ENCODE measurements at regions not wholly inside any gene's neighbourhood (a gene's known extent, or its start where the extent isn't known, plus 50 kb on each side); places are given as distances from the start of the nearest gene placed in this dataset.

DNA sequence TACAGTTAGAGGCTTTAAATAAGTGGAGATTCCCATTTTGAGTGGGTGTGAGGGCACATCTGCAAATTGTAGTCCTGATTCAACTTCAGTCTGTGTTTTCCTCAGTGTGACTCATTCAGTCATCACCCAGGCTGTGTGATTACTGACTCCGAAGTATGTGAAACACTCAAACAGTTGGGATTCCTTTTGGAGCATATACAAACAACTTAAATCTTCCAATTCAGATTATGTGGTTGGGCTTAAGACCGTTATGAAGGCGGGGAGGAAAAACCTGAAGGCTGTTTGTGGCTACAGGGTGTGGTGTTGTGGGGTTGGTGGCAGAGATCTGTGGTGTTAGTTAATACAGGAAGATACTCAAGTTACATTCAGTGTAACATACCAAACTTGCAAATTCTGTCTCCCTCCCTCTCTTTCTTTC lies 259.7 kb upstream of the FERD3L start:
- DNase-seq, result no peak
- H3K36me3 ChIP-seq (ENCODE audit: low read depth), result no peaks in the 10 kb centered on the region
- no peaks in the 10 kb centered on the region for H3K4me1 ChIP-seq (ENCODE audit: low read depth)
- peaks cover 13% of the 10 kb centered on the region for H3K9me3 ChIP-seq
- intact Hi-C loops (cut with DNase I, micrococcal nuclease), result no loop called here
- TF ChIP-seq CTCF (IDR thresholded peaks at IDR 0.05), result no peak
- no peak for ATAC-seq
- no peak overlapping the region for H3K4me3 ChIP-seq

- H3K4me1 ChIP-seq (ENCODE audit: low read depth), result no peaks in the 10 kb centered on the region
- no peaks in the 10 kb centered on the region for H3K36me3 ChIP-seq (ENCODE audit: low read depth)
- no peak for TF ChIP-seq CTCF (IDR thresholded peaks at IDR 0.05)
- intact Hi-C loops (cut with DNase I, micrococcal nuclease), result no loop called here
- H3K9me3 ChIP-seq, result peaks cover 6% of the 10 kb centered on the region
- no peak for ATAC-seq
- H3K4me3 ChIP-seq, result no peak overlapping the region
- no peak for DNase-seq
These were observed 258.5 kb upstream of the FERD3L start for GRCh38 chr7:19403691-19404090.

- intact Hi-C loops (cut with DNase I, micrococcal nuclease), result no loop called here
- TF ChIP-seq CTCF (IDR thresholded peaks at IDR 0.05), result no peak
- Histone ChIP-seq H3K4me3 (no peak overlapping the region), H3K9me3 (peaks cover 13% of the 10 kb centered on the region), H3K4me1 (ENCODE audit: low read depth) (no peaks in the 10 kb centered on the region), H3K36me3 (ENCODE audit: low read depth) (no peaks in the 10 kb centered on the region)
- ATAC-seq (no peak), DNase-seq (no peak)
These were observed 256.2 kb upstream of the FERD3L start for GRCh38 chr7:19401461-19401860.

DNA sequence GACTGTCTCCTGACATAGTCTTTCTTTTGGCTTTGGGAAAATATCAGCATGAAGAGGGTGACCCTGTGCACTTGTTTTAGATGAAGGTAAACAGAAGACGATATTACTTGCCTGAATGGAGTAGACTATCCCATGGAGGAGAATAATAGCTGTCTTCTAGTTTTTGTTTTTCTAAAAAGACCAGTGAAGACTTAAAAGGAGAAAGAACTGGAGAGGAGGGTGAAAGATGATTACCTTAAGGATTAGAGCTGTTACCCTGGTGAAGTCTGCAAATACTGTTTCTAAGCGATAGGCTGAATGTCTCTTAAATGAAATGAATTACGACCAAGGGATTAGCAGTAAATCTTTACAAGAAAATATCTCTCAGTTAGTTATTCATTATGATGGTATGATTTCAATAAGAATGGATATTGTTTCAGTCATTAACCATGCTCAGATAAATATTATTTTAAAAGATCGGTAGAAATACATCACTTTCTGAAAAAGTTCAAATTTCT lies 255.6 kb upstream of the FERD3L start:
- ATAC-seq (no peak), DNase-seq (no peak)
- intact Hi-C loops (cut with DNase I, micrococcal nuclease), result no loop called here
- Histone ChIP-seq H3K4me1 (ENCODE audit: low read depth) (no peaks in the 10 kb centered on the region), H3K9me3 (peaks cover 16% of the 10 kb centered on the region), H3K4me3 (no peak overlapping the region), H3K36me3 (ENCODE audit: low read depth) (no peaks in the 10 kb centered on the region)
- no peak for TF ChIP-seq CTCF (IDR thresholded peaks at IDR 0.05)

GRCh38 chr7:19397911-19398310 lies 252.7 kb upstream of the FERD3L start:
- peak in 1 of 3 donors; percentile 11 for DNase-seq
- no peak for ATAC-seq
- H3K4me1 ChIP-seq (ENCODE audit: low read depth), result no peaks in the 10 kb centered on the region
- H3K36me3 ChIP-seq (ENCODE audit: low read depth), result no peaks in the 10 kb centered on the region
- H3K4me3 ChIP-seq, result no peak overlapping the region
- no peak for TF ChIP-seq CTCF (IDR thresholded peaks at IDR 0.05)
- intact Hi-C loops (cut with DNase I, micrococcal nuclease), result no loop called here
- peaks cover 11% of the 10 kb centered on the region for H3K9me3 ChIP-seq

DNA sequence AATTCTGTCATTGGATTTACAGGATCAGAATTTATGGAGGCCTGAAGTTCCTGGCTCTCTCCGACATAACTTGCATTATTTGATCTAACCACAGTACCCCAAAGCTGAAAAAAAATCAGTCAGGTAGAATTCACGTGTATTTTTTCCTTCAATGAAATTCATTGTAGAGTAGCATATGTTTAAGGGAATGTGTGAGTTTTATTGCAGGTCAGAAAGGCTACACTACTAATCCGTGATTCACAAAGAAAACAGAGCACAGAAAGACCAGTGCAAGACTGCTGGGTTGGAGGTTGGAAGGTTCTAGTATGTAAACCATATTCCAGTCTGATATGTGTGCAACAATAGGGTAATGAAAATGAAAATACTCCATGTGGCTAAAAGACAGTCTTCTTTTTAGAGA lies 247.0 kb upstream of the FERD3L start:
- intact Hi-C loops (cut with DNase I, micrococcal nuclease), result no loop called here
- no peaks in the 10 kb centered on the region for H3K4me1 ChIP-seq (ENCODE audit: low read depth)
- ATAC-seq, result no peak
- H3K4me3 ChIP-seq, result no peak overlapping the region
- DNase-seq, result no peak
- no peaks in the 10 kb centered on the region for H3K36me3 ChIP-seq (ENCODE audit: low read depth)
- TF ChIP-seq CTCF (IDR thresholded peaks at IDR 0.05), result no peak
- peaks cover 5% of the 10 kb centered on the region for H3K9me3 ChIP-seq
